ENCODE measurements at regions not wholly inside any gene's neighbourhood (a gene's known extent, or its start where the extent isn't known, plus 50 kb on each side); places are given as distances from the start of the nearest gene placed in this dataset.

DNA sequence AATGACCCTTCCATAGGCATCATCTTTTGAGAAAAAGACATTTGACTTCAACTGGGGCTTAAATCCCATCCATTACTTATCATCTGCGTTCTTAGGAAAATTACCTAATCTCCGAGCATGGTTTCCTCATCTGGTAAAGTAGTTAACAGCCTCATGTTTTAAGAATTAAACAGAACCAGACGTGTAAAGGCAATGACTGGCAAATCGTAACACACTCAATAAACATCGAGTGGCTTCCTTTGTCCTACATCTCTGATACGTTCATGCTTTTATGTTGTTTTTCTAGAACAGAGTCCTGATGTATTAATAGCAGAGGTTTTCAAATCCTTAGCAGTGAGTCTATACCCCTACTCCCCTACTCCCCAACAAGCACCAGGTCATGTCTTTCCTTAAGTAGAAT lies 189.7 kb upstream of the RGS6 start:
- no peaks in the 10 kb centered on the region for H3K36me3 ChIP-seq (ENCODE audit: insufficient read depth, low read length)
- H3K27ac ChIP-seq (ENCODE audit: low read depth, low read length, poor library complexity, severe bottlenecking): no peak overlapping the region
- H3K4me2 ChIP-seq (ENCODE audit: low read length): no peak overlapping the region
- no peak overlapping the region for H2AFZ ChIP-seq (ENCODE audit: low read length)
- H3F3A ChIP-seq (ENCODE audit: insufficient read depth, low read length): no peaks in the 10 kb centered on the region
- H3K9me3 ChIP-seq (ENCODE audit: low read length): no peaks in the 10 kb centered on the region
- H4K20me1 ChIP-seq (ENCODE audit: insufficient read depth, low read length): no peaks in the 10 kb centered on the region
- H3K4me1 ChIP-seq (ENCODE audit: insufficient read depth, low read length, severe bottlenecking): no peaks in the 10 kb centered on the region
- TF ChIP-seq EZH2 (IDR thresholded peaks at IDR 0.05; ENCODE audit: borderline replicate concordance, low read length): no peak
- TF ChIP-seq, protein P1, sequence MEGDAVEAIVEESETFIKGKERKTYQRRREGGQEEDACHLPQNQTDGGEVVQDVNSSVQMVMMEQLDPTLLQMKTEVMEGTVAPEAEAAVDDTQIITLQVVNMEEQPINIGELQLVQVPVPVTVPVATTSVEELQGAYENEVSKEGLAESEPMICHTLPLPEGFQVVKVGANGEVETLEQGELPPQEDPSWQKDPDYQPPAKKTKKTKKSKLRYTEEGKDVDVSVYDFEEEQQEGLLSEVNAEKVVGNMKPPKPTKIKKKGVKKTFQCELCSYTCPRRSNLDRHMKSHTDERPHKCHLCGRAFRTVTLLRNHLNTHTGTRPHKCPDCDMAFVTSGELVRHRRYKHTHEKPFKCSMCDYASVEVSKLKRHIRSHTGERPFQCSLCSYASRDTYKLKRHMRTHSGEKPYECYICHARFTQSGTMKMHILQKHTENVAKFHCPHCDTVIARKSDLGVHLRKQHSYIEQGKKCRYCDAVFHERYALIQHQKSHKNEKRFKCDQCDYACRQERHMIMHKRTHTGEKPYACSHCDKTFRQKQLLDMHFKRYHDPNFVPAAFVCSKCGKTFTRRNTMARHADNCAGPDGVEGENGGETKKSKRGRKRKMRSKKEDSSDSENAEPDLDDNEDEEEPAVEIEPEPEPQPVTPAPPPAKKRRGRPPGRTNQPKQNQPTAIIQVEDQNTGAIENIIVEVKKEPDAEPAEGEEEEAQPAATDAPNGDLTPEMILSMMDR (IDR thresholded peaks at IDR 0.05; ENCODE audit: low read length): no peak
- no peaks in the 10 kb centered on the region for H3K27me3 ChIP-seq (ENCODE audit: insufficient read depth, low read length)
- no peaks in the 10 kb centered on the region for H3K79me2 ChIP-seq (ENCODE audit: insufficient read depth, low read length)
- H3K9ac ChIP-seq (ENCODE audit: low read length): no peak overlapping the region
- H3K9me2 ChIP-seq (ENCODE audit: low read depth, low read length): no peaks in the 10 kb centered on the region
- H3K4me3 ChIP-seq (ENCODE audit: low read depth, low read length, poor library complexity, severe bottlenecking): no peak overlapping the region

DNA sequence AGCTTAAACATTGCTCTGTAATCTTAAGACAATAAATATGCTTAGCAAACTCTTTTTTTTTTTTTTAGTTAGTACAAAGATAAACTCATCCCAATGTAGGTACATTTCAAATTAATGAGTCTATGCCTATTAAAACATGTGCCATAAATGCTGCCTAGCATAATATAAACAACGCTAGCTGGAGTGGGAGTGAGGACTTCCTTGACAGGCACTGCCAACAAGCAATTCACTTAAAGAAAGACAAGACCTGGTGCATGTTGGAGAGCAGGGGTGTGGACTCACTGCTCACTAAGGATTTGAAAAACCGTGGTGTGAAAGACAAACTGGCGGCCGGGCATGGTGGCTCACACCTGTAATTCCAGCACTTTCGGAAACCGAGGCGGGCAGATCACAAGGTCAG lies 187.2 kb upstream of the RGS6 start:
- Histone ChIP-seq H3K27me3 (ENCODE audit: insufficient read depth, low read length) (no peaks in the 10 kb centered on the region), H3K79me2 (ENCODE audit: insufficient read depth, low read length) (no peaks in the 10 kb centered on the region), H3K9ac (ENCODE audit: low read length) (no peak overlapping the region), H3K36me3 (ENCODE audit: insufficient read depth, low read length) (no peaks in the 10 kb centered on the region), H3K9me2 (ENCODE audit: low read depth, low read length) (no peaks in the 10 kb centered on the region), H3K27ac (ENCODE audit: low read depth, low read length, poor library complexity, severe bottlenecking) (no peak overlapping the region), H3K4me2 (ENCODE audit: low read length) (no peak overlapping the region), H3K4me3 (ENCODE audit: low read depth, low read length, poor library complexity, severe bottlenecking) (no peak overlapping the region), H3K4me1 (ENCODE audit: insufficient read depth, low read length, severe bottlenecking) (no peaks in the 10 kb centered on the region), H3F3A (ENCODE audit: insufficient read depth, low read length) (no peaks in the 10 kb centered on the region), H4K20me1 (ENCODE audit: insufficient read depth, low read length) (no peaks in the 10 kb centered on the region), H3K9me3 (ENCODE audit: low read length) (no peaks in the 10 kb centered on the region), H2AFZ (ENCODE audit: low read length) (no peak overlapping the region)
- TF ChIP-seq, protein P1 (IDR thresholded peaks at IDR 0.05; ENCODE audit: low read length): no peak
- no peak for TF ChIP-seq EZH2 (IDR thresholded peaks at IDR 0.05; ENCODE audit: borderline replicate concordance, low read length)

DNA sequence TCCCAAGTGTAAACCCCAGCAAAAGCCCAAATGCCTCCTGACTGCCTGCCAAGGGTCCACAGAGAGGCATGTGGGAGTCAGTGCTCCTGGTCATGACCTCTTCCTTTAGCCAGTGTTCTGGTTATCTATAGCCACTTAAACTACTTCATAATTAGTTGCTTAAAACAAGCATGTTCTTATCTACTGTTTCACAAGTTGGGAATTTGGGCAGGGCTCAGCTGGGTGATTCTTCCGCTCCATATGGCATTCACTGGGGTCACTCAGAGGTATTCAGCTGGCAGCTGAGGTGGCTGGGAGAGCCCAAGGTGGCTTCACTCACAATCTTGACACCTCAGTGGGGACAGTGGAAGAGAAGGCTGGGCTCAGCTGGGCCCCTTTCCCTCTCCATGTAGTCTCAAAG lies 184.0 kb upstream of the RGS6 start:
- H3K27ac ChIP-seq (ENCODE audit: low read depth, low read length, poor library complexity, severe bottlenecking): no peak overlapping the region
- no peak overlapping the region for H2AFZ ChIP-seq (ENCODE audit: low read length)
- H3K9me3 ChIP-seq (ENCODE audit: low read length): no peaks in the 10 kb centered on the region
- no peaks in the 10 kb centered on the region for H3K36me3 ChIP-seq (ENCODE audit: insufficient read depth, low read length)
- H3K9ac ChIP-seq (ENCODE audit: low read length): no peak overlapping the region
- no peak overlapping the region for H3K4me3 ChIP-seq (ENCODE audit: low read depth, low read length, poor library complexity, severe bottlenecking)
- H3F3A ChIP-seq (ENCODE audit: insufficient read depth, low read length): no peaks in the 10 kb centered on the region
- TF ChIP-seq EZH2 (IDR thresholded peaks at IDR 0.05; ENCODE audit: borderline replicate concordance, low read length): no peak
- TF ChIP-seq, protein P1 (IDR thresholded peaks at IDR 0.05; ENCODE audit: low read length): no peak
- H3K4me2 ChIP-seq (ENCODE audit: low read length): no peak overlapping the region
- no peaks in the 10 kb centered on the region for H3K9me2 ChIP-seq (ENCODE audit: low read depth, low read length)
- peaks cover 4% of the 10 kb centered on the region for H3K4me1 ChIP-seq (ENCODE audit: insufficient read depth, low read length, severe bottlenecking)
- no peaks in the 10 kb centered on the region for H3K79me2 ChIP-seq (ENCODE audit: insufficient read depth, low read length)
- H3K27me3 ChIP-seq (ENCODE audit: insufficient read depth, low read length): no peaks in the 10 kb centered on the region
- no peaks in the 10 kb centered on the region for H4K20me1 ChIP-seq (ENCODE audit: insufficient read depth, low read length)

All from OCI-LY1 (cell line).